SK-N-SH treated with all-trans-retinoic acid at 6 μM for 48 hours (cell line): ENCODE measurements at regions not wholly inside any gene's neighbourhood (a gene's known extent, or its start where the extent isn't known, plus 50 kb on each side); places are given as distances from the start of the nearest gene placed in this dataset.
A peak's percentile ranks its signal among the peaks of the same experiment; 100 is the strongest.

Source experiments
- ATAC-seq: fragments of 200-7000 bp; cut with Tn5 transposase; 3 replicates; pipeline ENCODE4 v1.9.1; 2020; ENCODE audit warnings: mild to moderate bottlenecking, moderate library complexity
- ARNTL ChIP-seq: fragments of 450-650 bp; formaldehyde crosslinking; IDR thresholded peaks from 2 replicates; pipeline ENCODE4 v1.5.0; 2020; ENCODE audit warnings: low read depth, mild to moderate bottlenecking, moderate library complexity, borderline replicate concordance
- ESRRG ChIP-seq: fragments of 250-450 bp; sonication (Bioruptor Pico); IDR thresholded peaks from 2 replicates; pipeline ENCODE4 v1.6.1; 2021; ENCODE audit warnings: mild to moderate bottlenecking
- GLIS3 ChIP-seq: fragments of 250-450 bp; sonication (Bioruptor Pico); IDR thresholded peaks from 2 replicates; pipeline ENCODE4 v1.5.0; 2020; ENCODE audit warnings: mild to moderate bottlenecking, moderate library complexity
- ISL1 ChIP-seq: fragments of 250-450 bp; sonication (Bioruptor Pico); IDR thresholded peaks from 2 replicates; pipeline ENCODE4 v2.1.2; 2022; ENCODE audit warnings: mild to moderate bottlenecking, moderate library complexity
- OSR1 ChIP-seq: fragments of 250-450 bp; sonication (Bioruptor Pico); IDR thresholded peaks from 2 replicates; pipeline ENCODE4 v1.8.0; 2022; ENCODE audit warnings: moderate library complexity, mild to moderate bottlenecking, inconsistent platforms
- PPARA ChIP-seq: fragments of 250-450 bp; sonication (Bioruptor Pico); IDR thresholded peaks from 2 replicates; pipeline ENCODE4 v1.5.0; 2020; ENCODE audit warnings: mild to moderate bottlenecking, borderline replicate concordance
- RARB ChIP-seq: fragments of 250-450 bp; sonication (Bioruptor Pico); IDR thresholded peaks from 2 replicates; pipeline ENCODE4 v1.8.0; 2021; ENCODE audit warnings: mild to moderate bottlenecking, moderate library complexity
- SNAI2 ChIP-seq: fragments of 250-450 bp; sonication (Bioruptor Pico); IDR thresholded peaks from 2 replicates; pipeline ENCODE4 v1.5.0; 2020; ENCODE audit warnings: mild to moderate bottlenecking, moderate library complexity
- TCF4 ChIP-seq: fragments of 250-450 bp; sonication (Bioruptor Pico); IDR thresholded peaks from 2 replicates; pipeline ENCODE4 v1.8.0; 2021; ENCODE audit warnings: mild to moderate bottlenecking, moderate library complexity, borderline replicate concordance
- TOX ChIP-seq: fragments of 250-450 bp; sonication (Bioruptor Pico); IDR thresholded peaks from 2 replicates; pipeline ENCODE4 v1.8.0; 2021; ENCODE audit warnings: mild to moderate bottlenecking, moderate library complexity, borderline replicate concordance
- ZC3H10 ChIP-seq: fragments of 250-450 bp; sonication (Bioruptor Pico); IDR thresholded peaks from 2 replicates; pipeline ENCODE4 v1.5.1; 2021; ENCODE audit warnings: mild to moderate bottlenecking, moderate library complexity
- ZFP30 ChIP-seq: fragments of 450-650 bp; formaldehyde crosslinking; IDR thresholded peaks from 2 replicates; pipeline ENCODE4 v1.5.0; 2022; ENCODE audit warnings: mild to moderate bottlenecking, moderate library complexity
- ZNF565 ChIP-seq: fragments of 450-650 bp; formaldehyde crosslinking; conservative IDR thresholded peaks from 2 replicates; pipeline ENCODE4 v1.5.0; 2020; ENCODE audit warnings: low read depth, mild to moderate bottlenecking, moderate library complexity
- ZNF70 ChIP-seq: fragments of 450-650 bp; formaldehyde crosslinking; IDR thresholded peaks from 2 replicates; pipeline ENCODE4 v1.5.0; 2020; ENCODE audit warnings: mild to moderate bottlenecking, moderate library complexity
- ZNF8 ChIP-seq: fragments of 450-650 bp; formaldehyde crosslinking; IDR thresholded peaks from 2 replicates; pipeline ENCODE4 v1.5.0; 2020; ENCODE audit warnings: mild to moderate bottlenecking, moderate library complexity
- TF ChIP-seq, protein P1 (sequence below): fragments of 250-450 bp; sonication (Bioruptor Pico); IDR thresholded peaks from 2 replicates; pipeline ENCODE4 v1.5.1; 2020; ENCODE audit warnings: low read depth, mild to moderate bottlenecking, moderate library complexity
- TF ChIP-seq, protein P2 (sequence below): fragments of 250-450 bp; sonication (Bioruptor Pico); IDR thresholded peaks from 2 replicates; pipeline ENCODE4 v1.8.0; 2021; ENCODE audit warnings: low read depth, mild to moderate bottlenecking, moderate library complexity, borderline replicate concordance
- TF ChIP-seq, protein P3 (sequence below): fragments of 250-450 bp; sonication (Bioruptor Pico); IDR thresholded peaks from 2 replicates; pipeline ENCODE4 v1.5.0; 2020; ENCODE audit warnings: mild to moderate bottlenecking, moderate library complexity

DNA sequence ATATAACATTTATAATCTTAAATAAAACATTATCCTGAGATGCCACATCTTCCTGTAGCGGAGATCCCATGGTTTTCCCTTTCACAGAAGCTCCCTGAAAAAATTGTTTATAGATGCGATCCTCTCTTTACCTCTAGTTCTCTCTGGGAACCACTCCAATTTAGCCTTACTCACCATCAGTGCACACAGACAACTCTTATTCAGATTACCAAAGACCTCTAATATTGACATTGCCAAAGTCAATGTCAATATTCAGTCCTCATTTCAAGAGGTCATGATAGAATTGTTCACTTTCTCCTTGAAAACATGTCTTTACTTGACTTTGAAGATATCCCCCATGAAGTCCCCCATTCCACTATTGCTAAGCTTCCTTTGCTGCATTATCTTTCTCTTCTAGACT is 248.8 kb downstream of the CTH start (continued):
- TF ChIP-seq, protein P1, sequence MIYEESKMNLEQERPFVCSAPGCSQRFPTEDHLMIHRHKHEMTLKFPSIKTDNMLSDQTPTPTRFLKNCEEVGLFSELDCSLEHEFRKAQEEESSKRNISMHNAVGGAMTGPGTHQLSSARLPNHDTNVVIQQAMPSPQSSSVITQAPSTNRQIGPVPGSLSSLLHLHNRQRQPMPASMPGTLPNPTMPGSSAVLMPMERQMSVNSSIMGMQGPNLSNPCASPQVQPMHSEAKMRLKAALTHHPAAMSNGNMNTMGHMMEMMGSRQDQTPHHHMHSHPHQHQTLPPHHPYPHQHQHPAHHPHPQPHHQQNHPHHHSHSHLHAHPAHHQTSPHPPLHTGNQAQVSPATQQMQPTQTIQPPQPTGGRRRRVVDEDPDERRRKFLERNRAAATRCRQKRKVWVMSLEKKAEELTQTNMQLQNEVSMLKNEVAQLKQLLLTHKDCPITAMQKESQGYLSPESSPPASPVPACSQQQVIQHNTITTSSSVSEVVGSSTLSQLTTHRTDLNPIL (CRISPR knock-in tag): no peak
- no peak for TF ChIP-seq ZNF565
- no peak for TF ChIP-seq PPARA (CRISPR knock-in tag)
- no peak for TF ChIP-seq ZNF8 (CRISPR knock-in tag)

DNA sequence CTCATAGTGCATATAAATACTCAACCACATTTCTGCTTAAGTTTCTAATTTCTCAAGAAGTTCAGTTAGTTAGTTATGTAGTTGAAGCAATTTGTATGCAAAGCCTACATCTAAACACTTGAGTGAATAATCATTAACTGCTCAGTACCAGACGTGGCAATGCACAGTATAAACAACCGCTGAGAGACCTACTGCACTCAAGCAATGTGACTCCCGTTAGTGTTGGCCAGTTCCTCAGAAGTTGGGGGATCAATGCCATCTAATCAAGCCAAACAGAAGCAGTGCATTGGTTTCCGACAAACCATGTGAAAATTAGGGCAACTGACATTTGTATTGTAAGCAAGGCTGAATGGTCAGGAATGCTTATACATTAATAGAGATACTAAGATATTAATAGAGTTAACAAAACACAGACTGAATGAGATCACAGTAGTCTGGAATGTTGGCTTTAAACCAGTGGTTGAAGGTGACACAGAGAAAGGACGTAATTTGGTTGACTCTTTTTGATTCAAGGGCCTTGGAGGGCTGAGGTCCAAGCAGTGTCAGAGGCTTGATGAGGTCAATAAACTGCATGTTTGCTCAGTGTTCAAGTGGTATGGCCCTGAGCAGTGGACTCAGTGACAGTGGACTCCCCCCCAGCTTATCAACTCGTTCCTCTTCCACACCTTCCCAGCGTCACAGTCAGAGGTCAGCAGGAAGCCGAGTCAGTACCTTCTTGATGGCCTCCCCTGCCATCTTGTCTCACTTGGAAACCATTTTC is 255.5 kb downstream of the CTH start:
- no peak for TF ChIP-seq ZFP30 (CRISPR knock-in tag)
- TF ChIP-seq PPARA (CRISPR knock-in tag): no peak
- peak; percentile 11; the same call in 2 of the 3 replicates for ATAC-seq

DNA sequence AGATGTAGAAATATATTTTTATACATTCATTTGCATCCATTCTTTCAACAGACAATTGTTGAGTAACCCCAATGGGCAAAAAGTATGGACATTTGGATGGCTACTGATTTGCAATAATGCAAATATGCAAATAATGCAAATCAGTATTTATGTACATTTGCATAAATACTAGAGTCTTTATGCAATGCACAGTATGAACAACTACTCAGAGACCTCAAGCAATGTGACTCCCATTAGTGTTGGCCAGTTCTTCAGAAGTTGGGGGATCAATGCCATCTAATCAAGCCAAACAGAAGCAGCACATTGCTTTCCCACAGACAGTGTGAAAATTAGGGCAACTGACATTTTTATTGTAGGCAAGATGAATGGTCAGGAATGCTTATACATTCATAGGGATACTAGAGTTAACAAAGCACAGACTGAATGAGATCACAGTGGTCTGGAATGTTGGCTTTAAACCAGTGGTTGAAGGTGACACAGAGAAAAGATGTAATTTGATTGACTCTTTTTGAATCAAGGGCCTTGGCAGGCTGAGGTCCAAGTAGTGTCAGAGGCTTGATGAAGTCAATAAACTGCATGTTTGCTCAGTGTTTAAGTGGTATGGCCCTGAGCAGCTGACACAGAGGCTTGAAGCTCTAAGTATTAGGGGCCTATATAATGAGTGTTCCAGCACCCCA is 256.6 kb downstream of the CTH start:
- peak; percentile 71 for ATAC-seq
- TF ChIP-seq, protein P1 (CRISPR knock-in tag): peak; percentile 90
- TF ChIP-seq TCF4 (no peak), TOX (CRISPR knock-in tag) (peak; percentile 77; the same call in 1 of the 2 replicates), ISL1 (CRISPR knock-in tag) (peak; percentile 93), ZC3H10 (CRISPR knock-in tag) (peak; percentile 80)
- TF ChIP-seq, protein P2, sequence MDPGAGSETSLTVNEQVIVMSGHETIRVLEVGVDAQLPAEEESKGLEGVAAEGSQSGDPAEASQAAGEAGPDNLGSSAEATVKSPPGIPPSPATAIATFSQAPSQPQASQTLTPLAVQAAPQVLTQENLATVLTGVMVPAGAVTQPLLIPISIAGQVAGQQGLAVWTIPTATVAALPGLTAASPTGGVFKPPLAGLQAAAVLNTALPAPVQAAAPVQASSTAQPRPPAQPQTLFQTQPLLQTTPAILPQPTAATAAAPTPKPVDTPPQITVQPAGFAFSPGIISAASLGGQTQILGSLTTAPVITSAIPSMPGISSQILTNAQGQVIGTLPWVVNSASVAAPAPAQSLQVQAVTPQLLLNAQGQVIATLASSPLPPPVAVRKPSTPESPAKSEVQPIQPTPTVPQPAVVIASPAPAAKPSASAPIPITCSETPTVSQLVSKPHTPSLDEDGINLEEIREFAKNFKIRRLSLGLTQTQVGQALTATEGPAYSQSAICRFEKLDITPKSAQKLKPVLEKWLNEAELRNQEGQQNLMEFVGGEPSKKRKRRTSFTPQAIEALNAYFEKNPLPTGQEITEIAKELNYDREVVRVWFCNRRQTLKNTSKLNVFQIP: 0 out of 2 replicates have a peak, but pooled peaks have one; percentile 66

DNA sequence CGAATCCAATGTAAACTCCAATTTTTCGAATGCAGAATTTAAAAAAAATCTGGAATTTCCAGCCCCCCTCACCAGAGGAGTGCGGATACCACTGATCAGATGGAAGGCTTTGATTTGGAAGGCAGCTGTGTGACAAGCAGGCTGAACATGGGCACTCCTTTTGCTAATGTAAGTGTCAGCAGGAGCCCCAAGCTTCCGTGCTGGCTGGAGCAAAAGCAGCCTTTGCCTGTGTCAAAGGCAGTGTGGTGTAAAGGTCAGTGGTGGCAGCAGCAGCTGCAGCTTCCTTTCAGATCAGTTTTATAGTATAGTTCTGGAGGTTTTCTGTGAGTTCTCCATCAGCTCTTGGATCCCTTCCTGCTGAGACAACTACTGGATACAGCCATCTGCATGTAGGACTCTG is 259.9 kb downstream of the CTH start:
- ATAC-seq: no peak
- no peak for TF ChIP-seq ESRRG (CRISPR knock-in tag)

DNA sequence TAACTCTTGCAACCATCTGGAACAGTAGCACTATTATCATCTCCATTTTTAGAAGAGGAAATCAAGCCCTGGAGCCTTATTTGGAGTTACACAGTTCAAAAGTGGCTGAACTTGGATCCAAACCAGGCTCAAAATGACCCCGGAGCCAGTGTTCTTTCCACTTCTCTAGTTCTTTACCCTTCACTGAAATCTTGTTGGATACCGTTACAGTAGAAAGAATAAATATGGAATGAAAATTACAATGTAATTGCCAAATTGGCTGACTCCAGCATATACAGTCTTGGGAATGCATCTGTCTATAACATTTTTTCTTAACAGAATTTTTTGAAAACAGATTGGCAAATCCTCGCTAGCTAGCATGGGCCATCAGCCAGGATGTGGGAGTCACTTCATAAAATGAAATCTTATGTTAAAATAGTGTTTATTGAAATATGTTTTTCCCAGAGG is 261.4 kb downstream of the CTH start:
- 0 out of 3 replicates have a peak, but pooled peaks have one; percentile 3 for ATAC-seq
- no peak for TF ChIP-seq TOX (CRISPR knock-in tag)
- TF ChIP-seq ARNTL (CRISPR knock-in tag): no peak
- TF ChIP-seq GLIS3 (CRISPR knock-in tag): no peak
- TF ChIP-seq, protein P3, sequence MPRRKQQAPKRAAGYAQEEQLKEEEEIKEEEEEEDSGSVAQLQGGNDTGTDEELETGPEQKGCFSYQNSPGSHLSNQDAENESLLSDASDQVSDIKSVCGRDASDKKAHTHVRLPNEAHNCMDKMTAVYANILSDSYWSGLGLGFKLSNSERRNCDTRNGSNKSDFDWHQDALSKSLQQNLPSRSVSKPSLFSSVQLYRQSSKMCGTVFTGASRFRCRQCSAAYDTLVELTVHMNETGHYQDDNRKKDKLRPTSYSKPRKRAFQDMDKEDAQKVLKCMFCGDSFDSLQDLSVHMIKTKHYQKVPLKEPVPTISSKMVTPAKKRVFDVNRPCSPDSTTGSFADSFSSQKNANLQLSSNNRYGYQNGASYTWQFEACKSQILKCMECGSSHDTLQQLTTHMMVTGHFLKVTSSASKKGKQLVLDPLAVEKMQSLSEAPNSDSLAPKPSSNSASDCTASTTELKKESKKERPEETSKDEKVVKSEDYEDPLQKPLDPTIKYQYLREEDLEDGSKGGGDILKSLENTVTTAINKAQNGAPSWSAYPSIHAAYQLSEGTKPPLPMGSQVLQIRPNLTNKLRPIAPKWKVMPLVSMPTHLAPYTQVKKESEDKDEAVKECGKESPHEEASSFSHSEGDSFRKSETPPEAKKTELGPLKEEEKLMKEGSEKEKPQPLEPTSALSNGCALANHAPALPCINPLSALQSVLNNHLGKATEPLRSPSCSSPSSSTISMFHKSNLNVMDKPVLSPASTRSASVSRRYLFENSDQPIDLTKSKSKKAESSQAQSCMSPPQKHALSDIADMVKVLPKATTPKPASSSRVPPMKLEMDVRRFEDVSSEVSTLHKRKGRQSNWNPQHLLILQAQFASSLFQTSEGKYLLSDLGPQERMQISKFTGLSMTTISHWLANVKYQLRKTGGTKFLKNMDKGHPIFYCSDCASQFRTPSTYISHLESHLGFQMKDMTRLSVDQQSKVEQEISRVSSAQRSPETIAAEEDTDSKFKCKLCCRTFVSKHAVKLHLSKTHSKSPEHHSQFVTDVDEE: no peak
- no peak for TF ChIP-seq ZNF565
- TF ChIP-seq, protein P1 (CRISPR knock-in tag): no peak
- no peak for TF ChIP-seq PPARA (CRISPR knock-in tag)
- no peak for TF ChIP-seq OSR1 (CRISPR knock-in tag)
- no peak for TF ChIP-seq ISL1 (CRISPR knock-in tag)
- no peak for TF ChIP-seq ZNF70 (CRISPR knock-in tag)
- TF ChIP-seq, protein P2: no peak
- no peak for TF ChIP-seq RARB
- no peak for TF ChIP-seq SNAI2 (CRISPR knock-in tag)
- TF ChIP-seq ESRRG (CRISPR knock-in tag): no peak
